Astrocyte (in vitro differentiated cells and primary cell): ENCODE measurements at regions not wholly inside any gene's neighbourhood (a gene's known extent, or its start where the extent isn't known, plus 50 kb on each side); places are given as distances from the start of the nearest gene placed in this dataset.

Experiments used
- DNase-seq: peaks from one replicate; pipeline ENCODE4 v3.0.0-alpha.2; 2010; ENCODE audit warnings: low read depth
- FAIRE-seq: peaks from 2 replicates; lab custom pipeline; 2011; peaks lifted over from hg19 to GRCh38; lab: Jason Lieb, UNC
- H2AFZ ChIP-seq: 2 replicates; pipeline ENCODE4 v1.6.0; 2012; ENCODE audit warnings: low read depth, low read length, inconsistent platforms
- H3K27ac ChIP-seq: 2 replicates; pipeline ENCODE4 v1.5.1; 2011; ENCODE audit warnings: low read depth, low read length, inconsistent platforms
- H3K27me3 ChIP-seq: 2 replicates; pipeline ENCODE4 v1.6.0; 2011; ENCODE audit warnings: low read length, inconsistent platforms; ENCODE audit not compliant: insufficient read depth
- H3K36me3 ChIP-seq: 2 replicates; pipeline ENCODE4 v1.5.1; 2011; ENCODE audit warnings: low read length, inconsistent platforms; ENCODE audit not compliant: insufficient read depth
- H3K4me1 ChIP-seq: 2 replicates; pipeline ENCODE4 v1.5.1; 2011; ENCODE audit warnings: low read length, inconsistent platforms; ENCODE audit not compliant: insufficient read depth
- H3K4me2 ChIP-seq: 2 replicates; pipeline ENCODE4 v1.6.0; 2012; ENCODE audit warnings: low read length, inconsistent platforms
- H3K4me3 ChIP-seq: 2 replicates; pipeline ENCODE4 v1.5.1; 2011; ENCODE audit warnings: low read depth, mild to moderate bottlenecking, low read length, inconsistent platforms; ENCODE audit not compliant: insufficient read depth
- H3K79me2 ChIP-seq: 2 replicates; pipeline ENCODE4 v1.6.0; 2012; ENCODE audit warnings: mild to moderate bottlenecking, low read length, inconsistent platforms; ENCODE audit not compliant: insufficient read depth
- H3K9ac ChIP-seq: 2 replicates; pipeline ENCODE4 v1.6.0; 2012; ENCODE audit warnings: mild to moderate bottlenecking, low read length, inconsistent platforms
- H3K9me3 ChIP-seq: 2 replicates; pipeline ENCODE4 v1.5.1; 2012; ENCODE audit warnings: low read depth, mild to moderate bottlenecking, low read length, inconsistent platforms; ENCODE audit not compliant: insufficient read depth
- H4K20me1 ChIP-seq: 2 replicates; pipeline ENCODE4 v1.6.0; 2012; ENCODE audit warnings: low read length, inconsistent platforms; ENCODE audit not compliant: insufficient read depth
- H3K27ac Mint-ChIP-seq: one replicate; pipeline ENCODE4 v1.8.0; 2021; ENCODE audit warnings: mild to moderate bottlenecking, mixed read lengths; ENCODE audit not compliant: unreplicated experiment
- H3K27me3 Mint-ChIP-seq: one replicate; pipeline ENCODE4 v1.8.0; 2021; ENCODE audit warnings: low read depth, mixed read lengths; ENCODE audit not compliant: unreplicated experiment
- H3K36me3 Mint-ChIP-seq: one replicate; pipeline ENCODE4 v1.8.0; 2021; ENCODE audit warnings: low read depth, mixed read lengths; ENCODE audit not compliant: unreplicated experiment
- H3K4me1 Mint-ChIP-seq: one replicate; pipeline ENCODE4 v1.8.0; 2021; ENCODE audit warnings: low read depth, mixed read lengths; ENCODE audit not compliant: unreplicated experiment
- H3K4me3 Mint-ChIP-seq: one replicate; pipeline ENCODE4 v1.8.0; 2021; ENCODE audit warnings: mild to moderate bottlenecking, moderate library complexity, mixed read lengths; ENCODE audit not compliant: unreplicated experiment
- H3K9me3 Mint-ChIP-seq: one replicate; pipeline ENCODE4 v1.8.0; 2021; ENCODE audit warnings: mild to moderate bottlenecking, mixed read lengths; ENCODE audit not compliant: unreplicated experiment
- EZH2 ChIP-seq: IDR thresholded peaks from 2 replicates; pipeline ENCODE4 v1.6.1; 2012; ENCODE audit warnings: mild to moderate bottlenecking, low read length, inconsistent platforms; ENCODE audit not compliant: insufficient read depth
- TF ChIP-seq, protein P1 (sequence below): IDR thresholded peaks from 2 replicates; pipeline ENCODE4 v1.5.1; 2011; ENCODE audit warnings: low read depth, mild to moderate bottlenecking, inconsistent platforms, low read length, moderate library complexity; ENCODE audit not compliant: insufficient read depth

DNA sequence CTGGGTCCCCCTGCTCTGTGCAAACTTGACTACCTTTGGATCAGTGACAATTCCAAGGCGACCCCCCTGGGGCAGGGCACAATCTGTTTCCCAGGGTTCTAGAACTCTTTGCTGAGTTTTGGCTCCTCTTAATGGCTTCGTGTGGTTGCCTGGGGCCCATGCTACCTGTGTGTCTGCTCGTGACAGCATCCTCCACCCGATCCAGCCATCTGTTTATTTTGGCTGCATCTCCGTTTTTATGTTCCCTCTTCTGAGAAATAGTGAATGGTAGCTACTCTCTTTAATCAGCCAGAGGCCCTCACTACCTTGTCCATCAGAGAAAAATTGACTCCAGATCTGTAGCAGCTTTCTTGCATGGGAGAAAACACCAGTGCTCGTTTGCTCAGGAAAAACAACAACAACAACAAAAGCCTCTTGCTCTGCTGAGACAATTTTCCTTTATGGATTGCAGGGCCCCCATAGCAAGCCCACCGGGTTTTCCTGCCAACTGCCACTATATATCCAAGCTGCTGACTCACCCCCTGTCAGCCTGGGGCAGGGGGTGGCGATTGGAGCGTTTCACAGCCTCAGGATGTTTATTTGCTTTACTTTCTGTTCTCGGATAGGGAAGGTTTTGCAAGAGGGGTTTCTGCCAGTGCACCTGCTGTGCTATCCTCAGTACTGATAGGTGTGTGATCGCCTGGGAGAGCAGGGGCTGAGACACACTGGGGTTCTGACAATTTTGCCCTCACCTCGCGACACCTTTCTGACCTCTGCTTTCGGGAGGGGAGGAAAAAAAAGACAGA lies 607.8 kb downstream of the BNC2 start:
- no peaks in the 10 kb centered on the region for H4K20me1 ChIP-seq
- H3K9me3 ChIP-seq: no peaks in the 10 kb centered on the region
- H3K4me2 ChIP-seq: peak overlapping the region; percentile 65
- no peaks in the 10 kb centered on the region for H3K27me3 ChIP-seq
- no peak overlapping the region for H3K27ac Mint-ChIP-seq
- no peak overlapping the region for H3K9ac ChIP-seq
- DNase-seq: no peak
- H3K9me3 Mint-ChIP-seq: no peaks in the 10 kb centered on the region
- FAIRE-seq: no peak
- no peaks in the 10 kb centered on the region for H3K36me3 ChIP-seq
- H3K4me3 Mint-ChIP-seq: no peak overlapping the region
- H3K79me2 ChIP-seq: no peaks in the 10 kb centered on the region
- peaks cover 14% of the 10 kb centered on the region for H3K27me3 Mint-ChIP-seq
- no peak overlapping the region for H3K27ac ChIP-seq
- peaks cover 11% of the 10 kb centered on the region for H3K4me1 ChIP-seq
- H3K36me3 Mint-ChIP-seq: peaks cover 3% of the 10 kb centered on the region
- TF ChIP-seq, protein P1, sequence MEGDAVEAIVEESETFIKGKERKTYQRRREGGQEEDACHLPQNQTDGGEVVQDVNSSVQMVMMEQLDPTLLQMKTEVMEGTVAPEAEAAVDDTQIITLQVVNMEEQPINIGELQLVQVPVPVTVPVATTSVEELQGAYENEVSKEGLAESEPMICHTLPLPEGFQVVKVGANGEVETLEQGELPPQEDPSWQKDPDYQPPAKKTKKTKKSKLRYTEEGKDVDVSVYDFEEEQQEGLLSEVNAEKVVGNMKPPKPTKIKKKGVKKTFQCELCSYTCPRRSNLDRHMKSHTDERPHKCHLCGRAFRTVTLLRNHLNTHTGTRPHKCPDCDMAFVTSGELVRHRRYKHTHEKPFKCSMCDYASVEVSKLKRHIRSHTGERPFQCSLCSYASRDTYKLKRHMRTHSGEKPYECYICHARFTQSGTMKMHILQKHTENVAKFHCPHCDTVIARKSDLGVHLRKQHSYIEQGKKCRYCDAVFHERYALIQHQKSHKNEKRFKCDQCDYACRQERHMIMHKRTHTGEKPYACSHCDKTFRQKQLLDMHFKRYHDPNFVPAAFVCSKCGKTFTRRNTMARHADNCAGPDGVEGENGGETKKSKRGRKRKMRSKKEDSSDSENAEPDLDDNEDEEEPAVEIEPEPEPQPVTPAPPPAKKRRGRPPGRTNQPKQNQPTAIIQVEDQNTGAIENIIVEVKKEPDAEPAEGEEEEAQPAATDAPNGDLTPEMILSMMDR: no peak
- no peak for TF ChIP-seq EZH2
- no peak overlapping the region for H3K4me3 ChIP-seq
- H3K4me1 Mint-ChIP-seq: peaks cover 21% of the 10 kb centered on the region
- H2AFZ ChIP-seq: no peak overlapping the region

DNA sequence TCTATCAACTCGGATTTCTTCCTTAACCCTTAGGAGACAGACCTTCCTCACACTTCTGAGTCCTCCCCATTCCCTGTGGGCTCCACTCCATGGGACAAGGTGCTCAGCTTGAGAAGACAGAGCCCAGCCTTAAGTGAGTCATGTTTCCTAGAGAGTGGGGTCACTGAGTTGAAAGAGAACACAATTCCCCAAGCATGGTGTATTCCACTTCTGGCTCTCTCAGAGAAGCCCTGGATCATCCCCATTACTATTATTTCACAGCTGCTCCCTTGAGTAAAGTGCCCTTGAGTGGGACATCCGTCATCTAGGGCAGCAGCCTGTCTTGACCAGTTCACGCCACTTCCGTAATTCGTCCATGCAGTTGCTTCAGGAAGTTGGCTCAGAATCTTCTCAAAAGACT lies 604.8 kb downstream of the BNC2 start:
- DNase-seq: no peak
- no peaks in the 10 kb centered on the region for H4K20me1 ChIP-seq
- H3K4me3 ChIP-seq: no peak overlapping the region
- H3K27ac ChIP-seq: no peak overlapping the region
- peaks cover 28% of the 10 kb centered on the region for H3K4me1 Mint-ChIP-seq
- H3K9me3 ChIP-seq: no peaks in the 10 kb centered on the region
- peaks cover 18% of the 10 kb centered on the region for H3K4me1 ChIP-seq
- no peak overlapping the region for H3K4me2 ChIP-seq
- H3K4me3 Mint-ChIP-seq: no peak overlapping the region
- no peak for TF ChIP-seq EZH2
- TF ChIP-seq, protein P1: no peak
- no peak overlapping the region for H2AFZ ChIP-seq
- no peak for FAIRE-seq
- H3K9me3 Mint-ChIP-seq: no peaks in the 10 kb centered on the region
- H3K79me2 ChIP-seq: no peaks in the 10 kb centered on the region
- H3K27me3 ChIP-seq: no peaks in the 10 kb centered on the region
- H3K36me3 ChIP-seq: no peaks in the 10 kb centered on the region
- peaks cover 4% of the 10 kb centered on the region for H3K36me3 Mint-ChIP-seq
- H3K27me3 Mint-ChIP-seq: peaks cover 14% of the 10 kb centered on the region
- no peak overlapping the region for H3K27ac Mint-ChIP-seq
- H3K9ac ChIP-seq: no peak overlapping the region

DNA sequence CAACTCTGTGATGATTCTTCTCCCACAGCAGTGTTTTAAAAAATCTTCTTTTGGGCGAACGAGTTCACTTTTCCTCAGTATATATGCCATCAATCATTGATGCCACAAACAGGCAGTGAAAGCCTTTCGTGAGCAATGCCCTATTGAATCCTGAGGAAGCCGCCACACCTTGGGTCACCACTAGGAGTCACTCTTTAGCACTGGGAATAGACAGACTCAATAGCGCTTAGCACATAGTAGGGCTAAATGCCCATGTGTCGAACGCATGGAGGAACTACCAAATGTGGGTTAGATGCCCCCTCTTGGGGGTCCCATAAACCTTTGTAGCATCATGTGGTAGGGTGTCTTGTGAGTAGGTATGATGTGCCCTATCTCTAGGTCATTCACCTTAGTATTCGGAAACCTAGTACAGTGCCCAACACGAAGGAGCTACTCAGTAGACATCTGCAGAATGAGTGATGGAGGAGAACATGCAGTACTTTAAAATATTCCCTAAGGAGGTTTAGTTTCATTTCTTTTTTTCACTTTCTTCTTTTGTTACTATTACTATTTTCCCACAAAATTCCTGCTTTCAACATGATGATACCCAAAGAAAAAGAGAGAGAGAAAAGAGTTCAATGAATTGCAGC lies 603.7 kb downstream of the BNC2 start:
- FAIRE-seq (no peak), DNase-seq (no peak)
- Histone ChIP-seq H3K9me3 (no peaks in the 10 kb centered on the region), H3K9ac (no peak overlapping the region), H2AFZ (no peak overlapping the region), H3K27ac (no peak overlapping the region), H3K79me2 (no peaks in the 10 kb centered on the region), H3K36me3 (no peaks in the 10 kb centered on the region), H3K4me3 (no peak overlapping the region), H3K4me1 (peaks cover 18% of the 10 kb centered on the region), H3K4me2 (peak overlapping the region; percentile 79), H3K27me3 (no peaks in the 10 kb centered on the region), H4K20me1 (no peaks in the 10 kb centered on the region)
- no peaks in the 10 kb centered on the region for H3K9me3 Mint-ChIP-seq
- H3K4me3 Mint-ChIP-seq: no peak overlapping the region
- TF ChIP-seq, protein P1: peak; percentile 47
- no peak for TF ChIP-seq EZH2
- H3K27me3 Mint-ChIP-seq: peaks cover 14% of the 10 kb centered on the region
- H3K4me1 Mint-ChIP-seq: peaks cover 25% of the 10 kb centered on the region
- peaks cover 4% of the 10 kb centered on the region for H3K36me3 Mint-ChIP-seq
- H3K27ac Mint-ChIP-seq: no peak overlapping the region
